ENCODE measurements at regions not wholly inside any gene's neighbourhood (a gene's known extent, or its start where the extent isn't known, plus 50 kb on each side); places are given as distances from the start of the nearest gene placed in this dataset.

DNA sequence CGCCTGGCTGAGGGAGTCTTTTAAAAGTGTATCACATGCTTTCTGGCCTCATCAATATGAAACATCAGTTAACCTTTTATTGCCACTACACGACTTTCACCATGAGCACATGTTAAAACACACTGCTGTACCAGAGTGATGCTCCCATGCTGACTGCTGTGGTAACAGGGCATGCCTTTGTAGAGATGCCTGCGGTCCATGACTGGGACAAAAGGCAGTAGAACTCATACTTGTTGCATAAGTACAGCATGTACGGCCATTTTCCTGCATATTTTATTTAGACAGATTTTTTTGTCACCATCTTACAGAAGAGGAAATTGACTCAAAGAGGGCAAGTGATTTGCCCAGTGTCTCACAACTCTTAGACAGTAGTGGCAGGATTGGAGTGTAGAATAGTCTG is 105.7 kb upstream of the ADAMTSL1 start:
- CTCF ChIA-PET = no interaction called here
- Mint-ChIP-seq H3K36me3 (ENCODE audit: low read depth) (no peaks in the 10 kb centered on the region), H3K27ac (no peak overlapping the region), H3K4me1 (ENCODE audit: low read depth) (no peaks in the 10 kb centered on the region), H3K4me3 (no peak overlapping the region), H3K9me3 (no peaks in the 10 kb centered on the region), H3K27me3 (ENCODE audit: low read depth) (no peaks in the 10 kb centered on the region)
- no peak for DNase-seq
- intact Hi-C loops (cut with micrococcal nuclease) = no loop called here

DNA sequence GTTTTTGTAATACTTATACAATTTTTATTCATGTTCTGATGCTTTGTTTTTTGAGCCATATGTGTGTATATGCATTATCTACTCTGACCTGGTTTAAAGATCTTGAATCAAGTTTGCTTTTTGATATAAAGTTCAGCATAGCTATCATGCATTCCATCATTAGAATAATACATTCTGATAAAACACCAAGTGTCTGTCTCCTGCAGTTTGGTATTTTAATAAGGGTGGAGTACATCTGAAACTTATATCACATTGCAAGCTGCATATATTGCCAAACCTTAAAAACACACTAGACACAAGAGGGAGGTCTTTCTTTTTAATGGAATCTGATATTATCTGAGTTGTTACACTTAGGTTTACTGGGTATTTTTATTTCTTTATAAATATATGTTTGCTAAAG is 102.8 kb upstream of the ADAMTSL1 start:
- no peaks in the 10 kb centered on the region for H3K36me3 Mint-ChIP-seq (ENCODE audit: low read depth)
- H3K4me1 Mint-ChIP-seq (ENCODE audit: low read depth) = no peaks in the 10 kb centered on the region
- DNase-seq = no peak
- no peaks in the 10 kb centered on the region for H3K27me3 Mint-ChIP-seq (ENCODE audit: low read depth)
- H3K9me3 Mint-ChIP-seq = no peaks in the 10 kb centered on the region
- H3K27ac Mint-ChIP-seq = no peak overlapping the region
- intact Hi-C loops (cut with micrococcal nuclease) = no loop called here
- CTCF ChIA-PET = interaction anchor here (0.6 kb wide), 1 partner anchor 69 kb away, joined by 3 read pairs; no protein-coding TSS in a partner anchor
- no peak overlapping the region for H3K4me3 Mint-ChIP-seq

DNA sequence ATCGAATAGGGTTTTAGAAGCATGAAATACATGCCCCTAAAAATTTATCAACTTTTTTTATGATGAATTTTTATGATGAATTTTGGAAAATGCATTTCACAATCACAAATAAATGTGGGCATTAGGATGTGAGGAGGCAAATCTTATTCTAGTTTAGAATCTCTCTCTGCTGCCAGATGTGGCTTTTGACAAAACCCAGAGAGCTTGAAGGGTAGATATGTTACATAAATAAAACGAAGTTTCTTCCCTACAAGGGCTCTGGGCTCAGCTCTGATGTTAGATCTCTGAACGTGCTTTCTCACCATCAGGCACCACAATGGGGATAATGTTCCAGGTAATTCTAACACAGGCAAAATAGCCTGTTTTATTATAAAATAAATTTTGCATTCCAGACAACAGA is 102.3 kb upstream of the ADAMTSL1 start:
- H3K9me3 Mint-ChIP-seq = no peaks in the 10 kb centered on the region
- no peaks in the 10 kb centered on the region for H3K4me1 Mint-ChIP-seq (ENCODE audit: low read depth)
- H3K27me3 Mint-ChIP-seq (ENCODE audit: low read depth) = no peaks in the 10 kb centered on the region
- CTCF ChIA-PET = interaction anchor here (0.6 kb wide), 1 partner anchor 68 kb away, joined by 3 read pairs; no protein-coding TSS in a partner anchor
- no peak for DNase-seq
- intact Hi-C loops (cut with micrococcal nuclease) = no loop called here
- no peak overlapping the region for H3K27ac Mint-ChIP-seq
- H3K4me3 Mint-ChIP-seq = no peak overlapping the region
- no peaks in the 10 kb centered on the region for H3K36me3 Mint-ChIP-seq (ENCODE audit: low read depth)

DNA sequence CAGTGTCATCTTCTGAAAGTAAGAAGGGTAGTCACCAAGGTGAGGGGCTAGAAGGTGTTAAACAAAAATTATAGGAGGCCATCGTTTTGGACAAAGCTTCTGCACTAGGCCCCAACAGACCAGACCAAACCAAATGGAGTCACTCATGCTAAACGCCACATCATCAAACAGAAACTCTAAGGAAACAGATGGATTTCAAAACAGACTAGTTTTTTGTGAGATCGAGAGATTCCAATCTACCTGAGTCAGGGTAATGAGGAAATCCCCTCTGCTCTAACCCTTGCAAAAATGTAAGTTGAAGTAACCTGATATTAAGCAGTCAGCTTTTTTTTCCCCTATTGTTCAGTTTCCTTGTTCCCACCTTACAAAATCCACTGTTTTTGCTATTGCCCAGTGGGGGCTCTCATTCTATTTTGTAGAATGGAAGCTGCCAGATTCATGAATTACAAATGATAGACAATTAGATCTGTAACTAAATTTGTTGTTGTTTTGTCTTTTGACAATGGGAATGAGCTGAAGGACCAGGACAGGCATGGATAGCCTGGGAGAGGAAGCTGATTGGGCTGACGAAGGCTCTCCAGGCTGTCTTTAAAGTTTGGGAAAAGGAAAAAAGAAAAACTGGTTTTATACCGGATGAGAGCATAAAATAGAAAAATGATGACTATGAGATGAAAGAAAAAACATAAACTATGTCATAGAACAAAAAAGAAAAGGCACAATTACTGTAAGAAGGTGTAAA is 94.7 kb upstream of the ADAMTSL1 start:
- Mint-ChIP-seq H3K27ac (no peak overlapping the region), H3K4me3 (no peak overlapping the region), H3K36me3 (ENCODE audit: low read depth) (no peaks in the 10 kb centered on the region)

DNA sequence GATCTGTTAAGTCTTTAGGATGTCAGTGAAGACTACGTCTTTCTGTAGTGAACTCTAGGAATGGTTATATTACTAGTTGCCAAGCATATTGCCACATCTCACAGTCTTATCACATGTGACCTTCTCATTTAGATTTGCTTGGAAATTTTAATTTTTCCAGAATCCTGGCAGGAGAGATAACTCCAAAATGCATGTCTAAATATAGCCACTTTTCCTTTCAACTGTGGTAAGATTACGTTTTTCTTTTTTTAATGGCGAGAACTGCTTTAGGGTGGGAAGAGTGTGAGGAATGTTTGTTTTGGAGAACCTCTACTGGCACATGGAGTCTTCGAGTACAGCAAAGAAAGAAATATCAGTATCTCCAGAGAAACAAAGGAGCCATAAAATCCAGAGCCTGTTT is 91.7 kb upstream of the ADAMTSL1 start:
- H3K27ac Mint-ChIP-seq = no peak overlapping the region
- no peaks in the 10 kb centered on the region for H3K4me1 Mint-ChIP-seq (ENCODE audit: low read depth)
- peaks cover 4% of the 10 kb centered on the region for H3K27me3 Mint-ChIP-seq (ENCODE audit: low read depth)
- no peaks in the 10 kb centered on the region for H3K9me3 Mint-ChIP-seq
- CTCF ChIA-PET = no interaction called here
- H3K4me3 Mint-ChIP-seq = no peak overlapping the region
- no peak for DNase-seq
- intact Hi-C loops (cut with micrococcal nuclease) = no loop called here
- H3K36me3 Mint-ChIP-seq (ENCODE audit: low read depth) = no peaks in the 10 kb centered on the region

More for the DNA sequence above, 94.7 kb upstream of the ADAMTSL1 start:
- H3K9me3 Mint-ChIP-seq = no peaks in the 10 kb centered on the region
- CTCF ChIA-PET = no interaction called here
- DNase-seq = no peak
- intact Hi-C loops (cut with micrococcal nuclease) = no loop called here
- peaks cover 4% of the 10 kb centered on the region for H3K27me3 Mint-ChIP-seq (ENCODE audit: low read depth)
- H3K4me1 Mint-ChIP-seq (ENCODE audit: low read depth) = no peaks in the 10 kb centered on the region

DNA sequence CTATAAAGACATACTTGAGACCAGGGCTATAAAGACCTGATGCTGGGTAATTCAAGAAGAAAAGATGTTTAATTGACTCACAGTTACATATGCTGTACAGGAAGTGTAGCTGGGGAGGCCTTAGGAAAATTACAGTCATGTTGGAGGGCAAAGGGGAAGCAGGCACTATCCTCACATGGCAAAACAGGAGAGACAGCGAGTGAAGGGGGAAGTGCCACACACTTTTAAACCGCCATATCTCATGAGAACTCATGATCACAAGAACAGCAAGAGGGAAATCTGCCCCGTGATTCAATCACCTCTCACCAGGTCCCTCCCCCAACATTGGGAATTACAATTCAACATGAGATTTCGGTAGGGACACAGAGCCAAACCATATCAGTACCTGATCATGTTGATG is 89.9 kb upstream of the ADAMTSL1 start:
- Mint-ChIP-seq H3K36me3 (ENCODE audit: low read depth) (no peaks in the 10 kb centered on the region), H3K27me3 (ENCODE audit: low read depth) (peaks cover 2% of the 10 kb centered on the region), H3K4me3 (no peak overlapping the region), H3K4me1 (ENCODE audit: low read depth) (no peaks in the 10 kb centered on the region), H3K27ac (no peak overlapping the region), H3K9me3 (no peaks in the 10 kb centered on the region)
- CTCF ChIA-PET = interaction anchor here (0.6 kb wide), 1 partner anchor 27 kb away, joined by 3 read pairs; no protein-coding TSS in a partner anchor
- no peak for DNase-seq
- intact Hi-C loops (cut with micrococcal nuclease) = no loop called here

DNA sequence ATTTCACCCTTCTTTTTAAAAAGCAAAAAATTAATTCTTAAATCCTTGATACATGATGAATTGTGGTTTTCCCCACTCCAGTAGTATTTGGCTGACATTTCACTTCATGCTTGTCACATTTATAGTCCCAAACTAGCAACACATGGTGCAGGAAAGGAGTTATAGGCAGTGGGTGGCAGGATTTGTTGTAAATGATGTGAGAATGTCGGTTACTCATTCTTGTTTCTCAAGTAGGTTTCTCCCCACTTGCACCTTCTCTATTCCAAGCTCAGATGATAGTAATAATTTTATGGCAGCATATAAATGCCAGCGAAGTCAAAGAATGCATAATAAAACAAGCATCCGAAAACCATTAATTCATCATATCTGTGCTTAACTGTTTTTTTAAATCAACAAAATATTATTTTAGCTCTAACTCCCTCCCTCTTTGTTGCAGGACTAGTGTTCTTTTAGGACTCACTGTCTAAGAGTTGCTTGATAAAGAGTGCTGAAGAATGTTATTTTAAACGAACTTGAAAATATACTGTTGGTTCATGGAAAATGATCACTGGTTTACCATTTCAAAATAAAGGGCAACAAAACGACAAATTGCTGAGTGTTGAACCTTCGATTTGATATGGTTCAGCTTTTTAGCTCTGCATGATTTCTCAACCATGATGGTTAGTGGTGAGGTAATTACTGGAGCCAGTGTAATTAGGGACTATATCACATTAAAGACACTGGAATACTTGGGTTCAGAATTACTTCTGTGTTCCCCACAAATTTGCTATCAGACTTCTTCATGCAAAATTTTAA is 88.1 kb upstream of the ADAMTSL1 start:
- Mint-ChIP-seq H3K36me3 (ENCODE audit: low read depth) (no peaks in the 10 kb centered on the region), H3K4me1 (ENCODE audit: low read depth) (no peaks in the 10 kb centered on the region), H3K27ac (no peak overlapping the region), H3K4me3 (no peak overlapping the region), H3K9me3 (no peaks in the 10 kb centered on the region), H3K27me3 (ENCODE audit: low read depth) (peaks cover 2% of the 10 kb centered on the region)
- DNase-seq = no peak
- intact Hi-C loops (cut with micrococcal nuclease) = no loop called here
- CTCF ChIA-PET = no interaction called here

DNA sequence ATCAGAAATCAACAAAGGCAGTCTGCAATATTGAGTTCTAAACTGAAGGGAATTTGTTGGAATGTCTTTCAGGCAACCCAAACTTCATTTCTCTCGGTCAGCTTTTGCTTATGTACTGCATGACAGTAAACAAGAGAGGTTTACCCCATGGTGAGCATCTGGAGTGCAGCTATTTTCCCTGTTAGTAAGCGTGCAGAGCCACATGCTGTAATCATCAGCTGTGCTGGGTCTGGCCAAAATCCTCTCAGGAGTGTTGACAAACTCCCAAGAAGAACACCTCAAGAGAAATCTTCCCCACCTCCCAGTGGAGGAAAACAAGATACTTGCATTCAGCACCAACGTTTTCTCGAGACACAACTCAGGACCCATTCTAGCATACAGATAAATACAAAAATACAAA is 83.6 kb upstream of the ADAMTSL1 start:
- H3K36me3 Mint-ChIP-seq (ENCODE audit: low read depth) = no peaks in the 10 kb centered on the region
- H3K27me3 Mint-ChIP-seq (ENCODE audit: low read depth) = peaks cover 2% of the 10 kb centered on the region
- CTCF ChIA-PET = no interaction called here
- intact Hi-C loops (cut with micrococcal nuclease) = no loop called here
- H3K4me3 Mint-ChIP-seq = no peak overlapping the region
- no peak for DNase-seq
- no peaks in the 10 kb centered on the region for H3K4me1 Mint-ChIP-seq (ENCODE audit: low read depth)
- H3K27ac Mint-ChIP-seq = no peak overlapping the region
- H3K9me3 Mint-ChIP-seq = no peaks in the 10 kb centered on the region

DNA sequence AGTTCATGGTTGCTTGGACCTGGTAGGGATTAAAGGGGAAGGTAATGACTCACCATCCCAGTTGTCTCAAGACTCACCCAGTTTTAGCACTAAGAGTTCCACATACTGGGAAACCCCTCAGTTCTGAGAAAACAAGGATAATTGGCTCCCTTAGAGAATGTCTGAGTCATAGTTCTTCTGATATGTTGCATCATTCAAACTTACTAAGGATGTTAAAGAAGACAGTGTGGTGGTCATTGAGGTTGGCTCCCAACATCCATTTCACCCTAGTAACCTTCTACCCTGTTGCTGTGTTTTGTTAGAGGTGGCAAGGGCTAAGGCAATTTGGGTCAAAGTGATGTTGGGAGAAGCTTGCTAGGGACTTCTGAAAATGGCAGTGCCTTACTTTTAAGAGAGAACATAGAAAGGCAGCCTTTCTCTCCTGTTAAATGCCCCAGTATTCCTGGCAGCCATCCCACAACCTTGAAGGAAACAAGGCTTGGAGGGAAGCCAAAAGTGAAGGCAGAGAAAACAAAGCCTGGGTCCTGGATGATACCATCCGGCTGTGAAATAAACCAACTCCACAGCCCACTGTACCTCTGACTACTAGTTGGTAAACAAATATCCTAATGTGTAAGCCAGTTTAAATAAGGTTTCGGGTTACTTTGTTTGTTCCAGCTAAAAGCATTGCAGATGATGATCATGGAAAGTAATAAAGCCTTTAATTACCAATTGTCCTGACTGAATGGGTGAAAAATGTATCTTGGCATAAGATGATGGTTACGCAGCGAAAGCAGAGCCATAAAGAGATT is 80.4 kb upstream of the ADAMTSL1 start:
- intact Hi-C loops (cut with micrococcal nuclease) = no loop called here
- CTCF ChIA-PET = interaction anchor here (1.4 kb wide), 1 partner anchor 49 kb away, joined by 4 read pairs; no protein-coding TSS in a partner anchor
- H3K4me3 Mint-ChIP-seq = no peak overlapping the region
- peaks cover 2% of the 10 kb centered on the region for H3K27me3 Mint-ChIP-seq (ENCODE audit: low read depth)
- H3K27ac Mint-ChIP-seq = no peak overlapping the region
- no peak for DNase-seq
- H3K36me3 Mint-ChIP-seq (ENCODE audit: low read depth) = no peaks in the 10 kb centered on the region
- H3K9me3 Mint-ChIP-seq = no peaks in the 10 kb centered on the region
- H3K4me1 Mint-ChIP-seq (ENCODE audit: low read depth) = no peaks in the 10 kb centered on the region

DNA sequence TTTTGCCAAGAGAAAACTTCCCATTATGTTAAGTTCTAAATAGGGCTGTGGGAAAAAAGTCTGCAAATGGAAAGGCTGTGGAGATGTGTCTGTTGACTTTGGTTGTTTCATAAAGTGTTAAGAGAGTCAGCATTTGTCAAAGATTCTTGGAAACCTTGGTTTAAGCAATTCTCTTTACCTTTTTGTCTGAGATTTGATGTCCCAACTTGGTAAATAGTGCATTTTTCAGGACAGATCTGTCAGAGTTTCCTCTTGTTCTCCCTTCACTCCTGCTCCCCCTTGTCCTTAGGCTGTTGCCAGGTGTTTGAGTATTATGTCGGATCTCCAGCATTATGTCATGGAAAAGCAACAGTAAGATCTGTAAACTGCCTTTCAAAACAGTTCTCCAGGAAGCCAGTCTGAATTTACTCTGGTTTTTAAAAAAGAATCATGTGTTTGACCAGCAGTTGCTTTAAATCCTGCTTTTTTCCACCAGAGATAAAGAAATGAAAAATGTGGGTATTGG is 79.1 kb upstream of the ADAMTSL1 start:
- intact Hi-C loops (cut with micrococcal nuclease) = no loop called here
- Mint-ChIP-seq H3K36me3 (ENCODE audit: low read depth) (no peaks in the 10 kb centered on the region), H3K4me3 (no peak overlapping the region), H3K4me1 (ENCODE audit: low read depth) (no peaks in the 10 kb centered on the region), H3K9me3 (no peaks in the 10 kb centered on the region), H3K27ac (no peak overlapping the region), H3K27me3 (ENCODE audit: low read depth) (peaks cover 2% of the 10 kb centered on the region)
- CTCF ChIA-PET = interaction anchor here (1.4 kb wide), 1 partner anchor 48 kb away, joined by 4 read pairs; no protein-coding TSS in a partner anchor
- DNase-seq = no peak

DNA sequence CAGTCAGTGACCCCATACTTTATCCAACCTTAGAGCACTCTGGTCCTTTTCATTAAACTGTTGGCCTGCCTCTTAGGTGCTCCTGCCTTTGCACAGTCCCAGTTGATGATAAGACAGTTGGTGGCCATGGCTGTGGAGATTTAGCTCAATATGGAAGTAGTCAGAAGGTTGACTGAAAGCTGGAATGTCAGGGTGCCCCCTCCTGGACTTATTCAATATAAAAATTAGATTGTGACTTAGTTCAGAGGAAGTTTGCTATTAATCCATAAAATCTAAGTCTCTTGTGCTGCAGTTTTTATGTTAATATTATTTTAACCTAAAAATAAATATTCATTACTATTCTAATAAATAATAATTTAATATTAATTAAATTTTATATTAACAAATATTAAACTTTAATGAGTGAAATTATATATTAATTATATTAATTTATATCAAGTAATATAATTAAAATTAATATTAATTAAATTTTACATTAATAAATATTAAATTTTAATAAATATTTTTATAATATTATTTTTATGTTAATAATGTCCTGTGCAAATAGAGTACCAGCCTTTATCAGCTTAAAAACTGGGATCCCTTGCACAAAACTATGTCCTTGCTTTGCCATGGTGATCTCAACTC is 77.7 kb upstream of the ADAMTSL1 start:
- CTCF ChIA-PET = interaction anchor here (1.4 kb wide), 1 partner anchor 143 kb away, joined by 3 read pairs; no protein-coding TSS in a partner anchor
- intact Hi-C loops (cut with micrococcal nuclease) = no loop called here
- Mint-ChIP-seq H3K4me1 (ENCODE audit: low read depth) (no peaks in the 10 kb centered on the region), H3K4me3 (no peak overlapping the region), H3K9me3 (no peaks in the 10 kb centered on the region), H3K27ac (no peak overlapping the region), H3K27me3 (ENCODE audit: low read depth) (peaks cover 2% of the 10 kb centered on the region), H3K36me3 (ENCODE audit: low read depth) (no peaks in the 10 kb centered on the region)
- no peak for DNase-seq

DNA sequence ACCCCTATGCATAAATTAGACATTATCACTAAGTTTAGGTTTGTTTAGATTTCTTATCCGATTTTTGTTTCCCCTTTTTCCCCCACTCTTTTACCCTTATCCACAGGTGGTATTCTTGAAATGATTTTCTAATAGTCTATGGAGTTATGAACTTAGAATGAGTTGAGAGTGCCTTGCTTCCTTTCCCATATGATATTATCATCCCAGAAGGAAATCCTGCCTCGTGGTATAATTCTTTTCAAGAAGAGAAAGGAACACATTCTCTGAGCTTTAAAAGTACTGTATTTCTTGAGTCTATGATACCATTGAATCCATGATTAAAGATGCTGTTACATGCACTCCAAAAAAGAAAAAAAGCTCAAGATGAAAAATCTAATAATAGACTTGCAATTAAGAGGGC is 76.9 kb upstream of the ADAMTSL1 start:
- H3K4me3 Mint-ChIP-seq = no peak overlapping the region
- no peak overlapping the region for H3K27ac Mint-ChIP-seq
- H3K9me3 Mint-ChIP-seq = no peaks in the 10 kb centered on the region
- H3K4me1 Mint-ChIP-seq (ENCODE audit: low read depth) = no peaks in the 10 kb centered on the region
- no peak for DNase-seq
- no peaks in the 10 kb centered on the region for H3K36me3 Mint-ChIP-seq (ENCODE audit: low read depth)
- CTCF ChIA-PET = interaction anchor here (1.4 kb wide), 1 partner anchor 144 kb away, joined by 3 read pairs; no protein-coding TSS in a partner anchor
- peaks cover 2% of the 10 kb centered on the region for H3K27me3 Mint-ChIP-seq (ENCODE audit: low read depth)
- intact Hi-C loops (cut with micrococcal nuclease) = no loop called here

Measured in activated naive CD4-positive, alpha-beta T cell treated with anti-CD3 and anti-CD28 coated beads for 36 hours (primary cell).